ENCODE measurements at regions not wholly inside any gene's neighbourhood (a gene's known extent, or its start where the extent isn't known, plus 50 kb on each side); places are given as distances from the start of the nearest gene placed in this dataset.

GRCh38 chr10:128337860-128338378, 211.7 kb upstream of the MKI67 start:
- no peak for TF ChIP-seq CBFB (CRISPR knock-in tag; IDR thresholded peaks at IDR 0.05)
- no peak for TF ChIP-seq CTCF (IDR thresholded peaks at IDR 0.05 in 2 of 3, conservative IDR thresholded peaks at IDR 0.05 in 1 of 3; ENCODE audit: insufficient read depth in 2 of 3, low read depth in 1 of 3, low read length in 3 of 3)
- no peak for TF ChIP-seq DACH1 (IDR thresholded peaks at IDR 0.05; ENCODE audit: partially characterized antibody)
- no peak for TF ChIP-seq MXI1 (IDR thresholded peaks at IDR 0.05; ENCODE audit: low read depth, low read length)
- TF ChIP-seq TCF7L2 (IDR thresholded peaks at IDR 0.05; ENCODE audit: low read depth, low read length), result no peak

All from K562 (cell line).